ENCODE measurements at regions not wholly inside any gene's neighbourhood (a gene's known extent, or its start where the extent isn't known, plus 50 kb on each side); places are given as distances from the start of the nearest gene placed in this dataset.

GRCh38 chr4:14631806-14632440, 370.4 kb upstream of the CPEB2 start:
- DNase-seq (ENCODE audit: low spot score): no peak

GRCh38 chr4:14636563-14636962, 365.7 kb upstream of the CPEB2 start:
- DNase-seq (ENCODE audit: low spot score): no peak

- no peak for DNase-seq (ENCODE audit: low spot score)
Measured at GRCh38 chr4:14640476-14640875, 361.8 kb upstream of the CPEB2 start.

- no peak for DNase-seq (ENCODE audit: low spot score)
Measured at GRCh38 chr4:14641871-14642270, 360.4 kb upstream of the CPEB2 start.

- DNase-seq (ENCODE audit: low spot score): no peak
Measured at GRCh38 chr4:14644580-14645282, 357.6 kb upstream of the CPEB2 start.

GRCh38 chr4:14646831-14647230, 355.4 kb upstream of the CPEB2 start:
- no peak for DNase-seq (ENCODE audit: low spot score)

GRCh38 chr4:14650127-14650526, 352.2 kb upstream of the CPEB2 start:
- DNase-seq (ENCODE audit: low spot score): no peak

- DNase-seq (ENCODE audit: low spot score): no peak
Measured at GRCh38 chr4:14652522-14652921, 349.8 kb upstream of the CPEB2 start.

GRCh38 chr4:14653338-14653737, 348.9 kb upstream of the CPEB2 start:
- DNase-seq (ENCODE audit: low spot score): no peak

- no peak for DNase-seq (ENCODE audit: low spot score)
Measured at GRCh38 chr4:14659286-14659685, 343.0 kb upstream of the CPEB2 start.

- DNase-seq (ENCODE audit: low spot score): no peak
Measured at GRCh38 chr4:14667624-14668151, 334.6 kb upstream of the CPEB2 start.

- DNase-seq (ENCODE audit: low spot score): no peak
Measured at GRCh38 chr4:14668296-14668695, 334.0 kb upstream of the CPEB2 start.

GRCh38 chr4:14669371-14669770, 332.9 kb upstream of the CPEB2 start:
- no peak for DNase-seq (ENCODE audit: low spot score)

- DNase-seq (ENCODE audit: low spot score): peak; percentile 3
Measured at GRCh38 chr4:14671146-14671545, 331.1 kb upstream of the CPEB2 start.

GRCh38 chr4:14675279-14675985, 326.8 kb upstream of the CPEB2 start:
- DNase-seq (ENCODE audit: low spot score): no peak

- no peak for DNase-seq (ENCODE audit: low spot score)
Measured at GRCh38 chr4:14679906-14680305, 322.4 kb upstream of the CPEB2 start.

GRCh38 chr4:14681330-14681729, 321.0 kb upstream of the CPEB2 start:
- DNase-seq (ENCODE audit: low spot score): no peak

GRCh38 chr4:14693728-14694127, 308.6 kb upstream of the CPEB2 start:
- no peak for DNase-seq (ENCODE audit: low spot score)

GRCh38 chr4:14695095-14695845, 307.0 kb upstream of the CPEB2 start:
- no peak for DNase-seq (ENCODE audit: low spot score)

- DNase-seq (ENCODE audit: low spot score): no peak
Measured at GRCh38 chr4:14700083-14700482, 302.2 kb upstream of the CPEB2 start.

GRCh38 chr4:14700544-14700943, 301.7 kb upstream of the CPEB2 start:
- peak; percentile 13 for DNase-seq (ENCODE audit: low spot score)

GRCh38 chr4:14701389-14701788, 300.9 kb upstream of the CPEB2 start:
- DNase-seq (ENCODE audit: low spot score): no peak

Data from putamen (tissue), 1 donor.